ENCODE measurements at regions not wholly inside any gene's neighbourhood (a gene's known extent, or its start where the extent isn't known, plus 50 kb on each side); places are given as distances from the start of the nearest gene placed in this dataset.

DNA sequence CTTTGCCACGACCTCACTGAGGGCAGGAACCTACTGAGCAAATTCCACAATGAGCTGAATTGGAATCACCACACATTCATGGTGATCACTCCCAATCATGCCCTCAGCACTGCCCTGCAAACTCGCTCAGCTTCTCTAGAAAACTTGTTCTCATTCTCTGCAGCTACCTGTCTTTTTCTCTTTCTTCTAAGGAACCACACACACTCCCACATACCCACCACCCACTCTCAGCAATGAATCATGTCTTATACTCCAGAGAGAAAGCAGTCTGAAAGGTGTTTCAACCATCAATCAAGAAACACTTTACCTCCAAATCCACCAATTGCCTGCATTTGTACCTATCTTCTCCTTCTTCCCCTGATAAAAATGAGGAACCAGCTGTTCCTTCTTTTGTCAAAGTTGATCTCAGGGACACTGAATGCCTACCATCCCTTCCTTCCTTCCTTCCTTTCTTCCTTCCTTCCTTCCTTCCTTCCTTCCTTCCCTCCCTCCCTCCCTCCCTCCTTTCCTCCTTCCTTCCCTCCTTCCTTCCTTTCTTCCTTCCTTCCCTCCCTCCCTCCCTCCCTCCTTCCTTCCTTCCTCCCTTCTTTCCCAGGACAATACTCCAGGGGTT lies 84.6 kb upstream of the SGK1 start:
- Histone ChIP-seq H2BK5ac (ENCODE audit: low read depth, low read length, poor library complexity) (no peak overlapping the region), H3K79me2 (ENCODE audit: control insufficient read depth, insufficient read depth, low read length, poor library complexity) (no peaks in the 10 kb centered on the region), H3K9ac (ENCODE audit: low read length) (no peak overlapping the region), H2AK5ac (ENCODE audit: low read length) (no peak overlapping the region), H3K79me1 (ENCODE audit: low read length) (no peaks in the 10 kb centered on the region), H3K23ac (ENCODE audit: low read length) (no peak overlapping the region), H3K27ac (ENCODE audit: low read depth, low read length) (no peak overlapping the region), H2AFZ (ENCODE audit: insufficient read depth, low read length, poor library complexity) (no peak overlapping the region), H3K4me2 (ENCODE audit: low read length) (no peak overlapping the region), H4K12ac (ENCODE audit: low read depth, low read length) (no peak overlapping the region), H3K18ac (ENCODE audit: low read length) (no peak overlapping the region), H3K4me1 (ENCODE audit: control insufficient read depth in 1 of 2, insufficient read depth in 2 of 2, low read length in 2 of 2) (no peaks in the 10 kb centered on the region), H4K91ac (ENCODE audit: low read depth, low read length) (no peak overlapping the region), H3K4me3 (ENCODE audit: low read depth, low read length) (no peak overlapping the region), H3K14ac (ENCODE audit: low read length) (no peak overlapping the region), H4K8ac (ENCODE audit: low read depth, low read length) (no peak overlapping the region), H3K36me3 (ENCODE audit: control insufficient read depth in 1 of 2, insufficient read depth in 2 of 2, low read length in 2 of 2) (no peaks in the 10 kb centered on the region), H3K9me3 (ENCODE audit: insufficient read depth, low read depth, low read length) (no peaks in the 10 kb centered on the region), H2BK12ac (ENCODE audit: low read length) (no peak overlapping the region), H3K4ac (ENCODE audit: low read depth, low read length) (no peak overlapping the region), H3K27me3 (ENCODE audit: insufficient read depth, low read length) (no peaks in the 10 kb centered on the region), H2BK120ac (ENCODE audit: insufficient read depth, low read length, poor library complexity) (no peak overlapping the region)
- WGBS (ENCODE audit: extremely low coverage, insufficient coverage, insufficient read length): no CpG with 5 or more reads among the region's 2 CpGs
- no peak for DNase-seq

GRCh38 chr6:134400941-134401340 lies 83.0 kb upstream of the SGK1 start:
- no peak overlapping the region for H2AFZ ChIP-seq (ENCODE audit: insufficient read depth, low read length, poor library complexity)
- no peak overlapping the region for H3K18ac ChIP-seq (ENCODE audit: low read length)
- H3K4me1 ChIP-seq (ENCODE audit: control insufficient read depth in 1 of 2, insufficient read depth in 2 of 2, low read length in 2 of 2): no peaks in the 10 kb centered on the region
- H4K91ac ChIP-seq (ENCODE audit: low read depth, low read length): no peak overlapping the region
- no peaks in the 10 kb centered on the region for H3K79me2 ChIP-seq (ENCODE audit: control insufficient read depth, insufficient read depth, low read length, poor library complexity)
- WGBS (ENCODE audit: extremely low coverage, insufficient coverage, insufficient read length): no CpG with 5 or more reads among the region's 2 CpGs
- no peak overlapping the region for H2BK120ac ChIP-seq (ENCODE audit: insufficient read depth, low read length, poor library complexity)
- H3K4ac ChIP-seq (ENCODE audit: low read depth, low read length): no peak overlapping the region
- no peak for DNase-seq
- H2AK5ac ChIP-seq (ENCODE audit: low read length): no peak overlapping the region
- no peaks in the 10 kb centered on the region for H3K79me1 ChIP-seq (ENCODE audit: low read length)
- H2BK12ac ChIP-seq (ENCODE audit: low read length): no peak overlapping the region
- H4K12ac ChIP-seq (ENCODE audit: low read depth, low read length): no peak overlapping the region
- no peak overlapping the region for H3K9ac ChIP-seq (ENCODE audit: low read length)
- no peaks in the 10 kb centered on the region for H3K27me3 ChIP-seq (ENCODE audit: insufficient read depth, low read length)
- no peak overlapping the region for H3K14ac ChIP-seq (ENCODE audit: low read length)
- H3K9me3 ChIP-seq (ENCODE audit: insufficient read depth, low read depth, low read length): no peaks in the 10 kb centered on the region
- no peak overlapping the region for H3K23ac ChIP-seq (ENCODE audit: low read length)
- no peak overlapping the region for H4K8ac ChIP-seq (ENCODE audit: low read depth, low read length)
- H3K36me3 ChIP-seq (ENCODE audit: control insufficient read depth in 1 of 2, insufficient read depth in 2 of 2, low read length in 2 of 2): no peaks in the 10 kb centered on the region
- no peak overlapping the region for H3K4me2 ChIP-seq (ENCODE audit: low read length)
- no peak overlapping the region for H2BK5ac ChIP-seq (ENCODE audit: low read depth, low read length, poor library complexity)
- no peak overlapping the region for H3K4me3 ChIP-seq (ENCODE audit: low read depth, low read length)
- H3K27ac ChIP-seq (ENCODE audit: low read depth, low read length): no peak overlapping the region

DNA sequence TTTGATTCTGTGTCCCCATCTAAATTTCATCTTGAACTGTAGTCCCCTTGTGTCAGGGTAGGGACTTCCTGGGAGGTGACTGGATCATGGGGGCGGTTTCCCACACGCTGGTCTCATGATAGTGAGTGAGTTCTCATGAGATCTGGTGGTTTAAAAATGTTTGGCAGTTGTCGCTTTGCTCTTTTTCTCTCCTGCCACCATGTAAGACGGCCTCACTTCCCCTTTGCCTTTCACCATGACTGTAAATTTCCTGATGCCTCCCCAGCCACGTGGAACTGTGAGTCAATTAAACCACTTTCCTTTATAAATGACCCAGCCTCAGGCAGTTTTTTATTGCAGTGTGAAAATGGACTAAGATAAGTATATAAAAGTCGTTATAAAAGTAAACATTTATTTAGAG lies 80.5 kb upstream of the SGK1 start:
- Histone ChIP-seq H3K36me3 (ENCODE audit: control insufficient read depth in 1 of 2, insufficient read depth in 2 of 2, low read length in 2 of 2) (no peaks in the 10 kb centered on the region), H3K18ac (ENCODE audit: low read length) (no peak overlapping the region), H2BK120ac (ENCODE audit: insufficient read depth, low read length, poor library complexity) (no peak overlapping the region), H3K79me2 (ENCODE audit: control insufficient read depth, insufficient read depth, low read length, poor library complexity) (no peaks in the 10 kb centered on the region), H2AFZ (ENCODE audit: insufficient read depth, low read length, poor library complexity) (no peak overlapping the region), H3K9ac (ENCODE audit: low read length) (no peak overlapping the region), H4K91ac (ENCODE audit: low read depth, low read length) (no peak overlapping the region), H3K4ac (ENCODE audit: low read depth, low read length) (no peak overlapping the region), H3K4me1 (ENCODE audit: control insufficient read depth in 1 of 2, insufficient read depth in 2 of 2, low read length in 2 of 2) (no peaks in the 10 kb centered on the region), H2BK5ac (ENCODE audit: low read depth, low read length, poor library complexity) (no peak overlapping the region), H3K23ac (ENCODE audit: low read length) (no peak overlapping the region), H3K79me1 (ENCODE audit: low read length) (no peaks in the 10 kb centered on the region), H3K27me3 (ENCODE audit: insufficient read depth, low read length) (no peaks in the 10 kb centered on the region), H3K9me3 (ENCODE audit: insufficient read depth, low read depth, low read length) (no peaks in the 10 kb centered on the region), H2AK5ac (ENCODE audit: low read length) (no peak overlapping the region), H3K4me3 (ENCODE audit: low read depth, low read length) (no peak overlapping the region), H2BK12ac (ENCODE audit: low read length) (no peak overlapping the region), H3K14ac (ENCODE audit: low read length) (no peak overlapping the region), H4K8ac (ENCODE audit: low read depth, low read length) (no peak overlapping the region), H3K27ac (ENCODE audit: low read depth, low read length) (no peak overlapping the region), H4K12ac (ENCODE audit: low read depth, low read length) (no peak overlapping the region), H3K4me2 (ENCODE audit: low read length) (no peak overlapping the region)
- DNase-seq: peak; percentile 24 to 30
- no CpG with 5 or more reads among the region's 6 CpGs for WGBS (ENCODE audit: extremely low coverage, insufficient coverage, insufficient read length)

DNA sequence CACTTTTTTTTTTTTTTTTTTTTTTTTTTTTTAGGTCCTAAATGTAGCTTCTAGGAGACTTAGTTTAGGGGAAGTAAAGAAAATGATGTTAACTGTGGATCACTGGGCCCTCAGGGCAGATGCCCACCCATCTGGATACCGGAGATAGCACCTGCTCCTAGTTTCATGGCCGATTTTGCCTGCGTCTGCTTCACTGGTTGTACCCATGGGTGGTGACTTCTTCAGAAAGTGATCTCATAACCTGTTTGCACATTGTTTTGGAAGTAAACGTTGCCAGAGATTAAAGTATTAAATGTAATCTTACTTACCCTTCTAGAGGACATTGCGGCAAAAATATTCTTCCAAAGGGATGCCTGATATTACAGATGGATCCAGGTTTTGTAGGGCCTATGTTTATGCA lies 79.8 kb upstream of the SGK1 start:
- WGBS (ENCODE audit: extremely low coverage, insufficient coverage, insufficient read length): no CpG with 5 or more reads among the region's 5 CpGs
- H3K79me2 ChIP-seq (ENCODE audit: control insufficient read depth, insufficient read depth, low read length, poor library complexity): no peaks in the 10 kb centered on the region
- H3K4ac ChIP-seq (ENCODE audit: low read depth, low read length): no peak overlapping the region
- H4K8ac ChIP-seq (ENCODE audit: low read depth, low read length): no peak overlapping the region
- H2BK12ac ChIP-seq (ENCODE audit: low read length): no peak overlapping the region
- no peaks in the 10 kb centered on the region for H3K27me3 ChIP-seq (ENCODE audit: insufficient read depth, low read length)
- no peak overlapping the region for H2AK5ac ChIP-seq (ENCODE audit: low read length)
- H4K91ac ChIP-seq (ENCODE audit: low read depth, low read length): no peak overlapping the region
- no peaks in the 10 kb centered on the region for H3K9me3 ChIP-seq (ENCODE audit: insufficient read depth, low read depth, low read length)
- H3K4me3 ChIP-seq (ENCODE audit: low read depth, low read length): no peak overlapping the region
- H2BK5ac ChIP-seq (ENCODE audit: low read depth, low read length, poor library complexity): no peak overlapping the region
- no peak overlapping the region for H3K4me2 ChIP-seq (ENCODE audit: low read length)
- H2BK120ac ChIP-seq (ENCODE audit: insufficient read depth, low read length, poor library complexity): no peak overlapping the region
- no peak overlapping the region for H3K9ac ChIP-seq (ENCODE audit: low read length)
- H3K79me1 ChIP-seq (ENCODE audit: low read length): no peaks in the 10 kb centered on the region
- no peak for DNase-seq
- H3K27ac ChIP-seq (ENCODE audit: low read depth, low read length): no peak overlapping the region
- H3K36me3 ChIP-seq (ENCODE audit: control insufficient read depth in 1 of 2, insufficient read depth in 2 of 2, low read length in 2 of 2): no peaks in the 10 kb centered on the region
- H3K4me1 ChIP-seq (ENCODE audit: control insufficient read depth in 1 of 2, insufficient read depth in 2 of 2, low read length in 2 of 2): no peaks in the 10 kb centered on the region
- no peak overlapping the region for H2AFZ ChIP-seq (ENCODE audit: insufficient read depth, low read length, poor library complexity)
- H3K23ac ChIP-seq (ENCODE audit: low read length): no peak overlapping the region
- H4K12ac ChIP-seq (ENCODE audit: low read depth, low read length): no peak overlapping the region
- no peak overlapping the region for H3K14ac ChIP-seq (ENCODE audit: low read length)
- no peak overlapping the region for H3K18ac ChIP-seq (ENCODE audit: low read length)
